OCI-LY1 (cell line): ENCODE measurements at regions not wholly inside any gene's neighbourhood (a gene's known extent, or its start where the extent isn't known, plus 50 kb on each side); places are given as distances from the start of the nearest gene placed in this dataset.

ENCODE experiments used
- CTCF ChIP-seq: fragments of 200-600 bp; sonication (generic), shearing (Covaris generic); IDR thresholded peaks from 2 replicates; pipeline ENCODE4 v1.5.1; 2017; ENCODE audit warnings: mild to moderate bottlenecking, antibody characterized with exemption, low read length, moderate library complexity, mixed read lengths
- EZH2 ChIP-seq: fragments of 200-600 bp; sonication (generic), shearing (Covaris generic); IDR thresholded peaks from 2 replicates; pipeline ENCODE4 v1.8.0; 2017; ENCODE audit warnings: borderline replicate concordance, mixed run types, mild to moderate bottlenecking, antibody characterized with exemption, low read length, moderate library complexity, mixed read lengths

- TF ChIP-seq CTCF = no peak
- no peak for TF ChIP-seq EZH2
These were observed 331.7 kb downstream of the LIG4 start for GRCh38 chr13:107883561-107884175.
